ENCODE measurements at regions not wholly inside any gene's neighbourhood (a gene's known extent, or its start where the extent isn't known, plus 50 kb on each side); places are given as distances from the start of the nearest gene placed in this dataset.
"Not testable (repeated sequence)": the region's sequence is repeated elsewhere in the genome, so short reads cannot be mapped to it uniquely, and the experiment has no call there.

- no peak for DNase-seq
Observed at GRCh38 chr6:140343128-140343527, 968.7 kb upstream of the CITED2 start.

DNA sequence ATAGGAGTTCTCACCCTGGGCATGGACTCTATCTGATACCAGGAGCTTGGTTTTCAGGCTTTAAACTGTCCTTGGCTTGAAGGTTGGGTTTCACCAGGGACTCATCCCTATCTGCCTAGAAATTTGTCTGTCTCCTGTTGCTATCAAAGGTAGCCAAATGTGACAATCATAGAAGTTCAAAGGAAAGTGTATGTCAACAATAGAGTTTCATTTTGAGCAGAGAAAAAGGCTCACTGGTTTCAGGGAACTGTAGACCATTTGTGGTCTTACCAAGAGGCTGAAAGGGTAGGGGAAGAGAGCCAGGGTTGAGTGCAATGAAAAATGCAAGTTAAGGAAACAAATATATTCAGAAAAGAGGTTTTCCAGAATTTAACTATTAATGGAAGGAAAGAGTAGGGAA, 966.8 kb upstream of the CITED2 start:
- DNase-seq = no peak

- DNase-seq = no peak
Observed at GRCh38 chr6:140340795-140341194, 966.3 kb upstream of the CITED2 start.

GRCh38 chr6:140339084-140339483, 964.6 kb upstream of the CITED2 start:
- not testable (repeated sequence) for DNase-seq

DNA sequence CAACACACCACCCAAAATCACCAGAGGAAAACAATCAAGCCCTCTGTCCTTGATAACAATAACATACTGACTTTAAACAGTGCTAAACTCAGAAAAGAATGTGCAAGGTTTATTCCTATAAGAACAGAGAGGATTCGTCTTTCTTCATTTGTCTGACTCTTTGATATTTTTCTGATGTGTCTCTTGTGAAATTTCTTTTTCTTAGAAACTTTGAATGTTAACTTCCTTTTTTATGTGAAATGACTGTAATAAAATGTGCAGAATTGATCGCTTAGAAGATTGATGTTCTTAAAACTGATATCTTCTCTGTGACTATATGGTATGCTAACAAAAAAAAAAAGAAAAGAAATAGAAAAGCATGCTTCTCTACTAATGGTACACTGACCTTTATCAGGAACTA, 947.4 kb upstream of the CITED2 start:
- no peak for DNase-seq

DNA sequence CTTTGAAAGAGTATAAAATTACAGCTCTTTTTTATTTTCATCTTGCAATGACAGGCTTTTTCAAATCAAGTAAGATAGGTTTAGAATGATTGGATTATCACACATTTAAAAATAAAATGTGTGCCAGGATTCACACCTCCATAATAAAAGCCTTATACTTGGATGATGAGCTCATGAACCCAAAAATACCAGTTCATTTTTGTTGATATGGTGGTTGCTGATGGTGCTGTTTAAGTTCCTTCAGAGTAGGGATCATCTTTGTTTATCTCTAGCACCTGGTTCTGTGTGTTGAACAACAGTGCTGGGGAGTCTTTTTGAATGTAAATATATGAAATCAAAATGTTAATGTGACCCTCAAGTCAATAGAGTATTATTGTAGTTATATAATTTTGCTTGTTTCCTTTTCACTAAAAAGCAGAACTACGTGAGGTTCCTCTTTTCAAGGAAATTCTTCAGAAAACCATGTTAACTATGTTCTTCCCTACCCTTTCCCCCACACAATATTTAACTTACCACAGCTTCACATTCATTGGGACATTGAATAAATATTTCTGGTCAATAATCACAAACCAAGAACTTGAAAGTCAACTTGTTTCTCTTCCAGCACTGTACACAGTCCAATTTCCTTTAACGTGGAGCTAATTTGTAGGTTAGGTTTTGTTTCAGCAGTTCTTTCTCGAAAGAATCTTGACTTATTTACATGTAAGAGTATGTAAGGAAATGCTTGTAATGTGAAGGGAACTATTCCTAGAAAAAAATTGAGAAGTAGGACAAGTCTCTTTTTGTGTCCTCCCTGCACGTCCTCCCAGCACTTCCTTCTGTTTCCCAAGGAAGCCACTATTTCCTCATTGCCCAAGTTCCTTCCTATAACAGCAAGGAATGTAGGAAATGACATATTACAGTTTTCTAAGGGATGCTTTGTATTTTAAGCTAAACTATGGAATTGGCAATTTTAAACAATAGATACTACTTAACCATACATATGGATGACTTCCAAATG, 945.9 kb upstream of the CITED2 start:
- DNase-seq = no peak

DNA sequence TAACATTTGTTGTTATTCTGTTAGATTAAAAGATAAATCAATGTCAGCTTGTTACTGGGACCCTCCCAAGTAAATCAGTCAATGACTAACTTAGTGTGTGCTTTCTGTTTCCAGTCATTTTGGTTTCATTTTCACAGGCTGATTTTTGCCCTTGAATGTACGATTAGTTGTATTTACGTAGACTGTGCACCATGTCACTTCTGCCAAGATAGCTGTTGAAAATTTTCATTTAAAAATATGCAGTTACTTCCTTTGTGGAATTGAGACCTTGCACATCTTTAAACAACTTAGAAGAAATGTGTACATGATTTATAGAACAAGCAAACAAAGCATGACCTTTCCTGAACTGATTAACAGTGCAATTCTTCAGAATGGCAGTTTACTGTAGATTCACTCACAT, 944.8 kb upstream of the CITED2 start:
- DNase-seq = no peak

GRCh38 chr6:140318408-140318807, 944.0 kb upstream of the CITED2 start:
- DNase-seq = no peak

GRCh38 chr6:140317950-140318349, 943.5 kb upstream of the CITED2 start:
- no peak for DNase-seq

GRCh38 chr6:140316966-140317365, 942.5 kb upstream of the CITED2 start:
- no peak for DNase-seq

DNA sequence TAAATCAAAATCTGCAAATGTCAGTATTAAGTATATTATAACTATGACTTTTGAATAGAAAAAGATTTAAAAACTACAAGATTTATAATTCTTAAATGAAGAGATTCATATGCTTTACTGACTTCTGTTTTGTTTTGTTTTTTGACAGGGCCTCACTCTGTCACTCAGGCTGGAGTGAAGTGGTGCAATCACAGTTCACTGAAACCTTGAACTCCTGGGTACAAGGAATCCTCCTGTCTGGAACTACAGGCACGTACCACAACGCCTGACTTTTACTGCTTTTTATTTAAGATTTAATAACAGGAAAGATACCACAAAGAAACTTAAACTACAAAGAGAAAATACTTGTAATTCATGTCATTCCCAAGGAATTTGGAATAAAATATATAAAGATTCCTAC, 940.2 kb upstream of the CITED2 start:
- DNase-seq = no peak

DNA sequence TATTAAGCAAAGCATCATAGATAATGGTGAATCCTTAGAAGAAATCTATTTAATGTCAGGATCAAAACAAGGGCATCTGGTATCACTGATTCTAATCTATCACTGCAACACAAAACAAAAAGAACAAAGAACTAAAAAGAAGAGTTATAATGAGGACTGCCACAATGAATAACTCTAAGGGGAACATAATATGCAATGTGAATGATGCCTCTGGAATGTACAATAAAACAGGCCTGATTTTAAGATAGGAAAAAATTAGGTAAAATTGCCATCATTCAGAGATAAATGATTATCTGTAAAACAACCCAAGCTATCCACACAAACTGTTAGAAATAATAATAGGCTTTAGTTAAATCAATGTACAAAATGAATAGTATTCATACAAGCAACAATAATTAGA, 936.7 kb upstream of the CITED2 start:
- no peak for DNase-seq

GRCh38 chr6:140303218-140303949, 928.9 kb upstream of the CITED2 start:
- DNase-seq = no peak

GRCh38 chr6:140300331-140300730, 925.9 kb upstream of the CITED2 start:
- DNase-seq = no peak

GRCh38 chr6:140289186-140289585, 914.7 kb upstream of the CITED2 start:
- DNase-seq = no peak

GRCh38 chr6:140285998-140286690, 911.7 kb upstream of the CITED2 start:
- DNase-seq = no peak

GRCh38 chr6:140285471-140285870, 911.0 kb upstream of the CITED2 start:
- no peak for DNase-seq

DNA sequence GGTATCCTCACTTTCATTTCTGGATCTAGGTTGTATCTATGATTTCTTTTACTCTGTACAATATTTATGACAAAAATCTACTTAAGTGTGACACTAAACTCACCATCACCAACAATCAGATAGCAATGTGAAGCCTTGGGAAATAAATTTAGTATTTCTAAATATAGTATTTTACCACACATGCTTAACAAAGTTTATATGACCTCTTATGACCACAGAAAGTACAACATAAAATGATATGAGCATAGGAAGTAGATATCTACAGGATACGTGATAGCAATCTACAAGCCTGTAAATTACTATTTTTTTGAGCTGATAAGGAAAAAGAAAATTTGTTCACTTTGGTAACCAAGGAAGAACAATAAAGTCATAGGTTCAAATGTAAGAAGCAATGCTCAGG, 910.4 kb upstream of the CITED2 start:
- no peak for DNase-seq

DNA sequence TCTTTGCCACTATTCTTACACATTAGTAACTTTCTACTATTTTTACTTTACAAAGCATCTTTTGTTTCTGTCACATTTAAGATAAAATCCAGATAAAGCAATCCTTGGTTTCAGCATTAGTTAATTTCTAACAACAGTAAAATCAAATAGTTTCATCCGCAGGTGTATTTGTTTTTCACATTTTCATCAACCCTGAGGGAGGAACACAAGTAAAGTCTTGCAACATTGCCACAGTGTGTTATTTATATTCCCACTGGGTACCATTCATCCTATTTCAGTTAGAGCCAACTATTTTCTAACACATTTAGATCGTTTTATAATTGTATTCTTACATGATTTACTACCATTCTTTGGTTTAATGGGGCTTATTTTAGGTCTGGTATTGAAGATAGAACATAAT, 908.7 kb upstream of the CITED2 start:
- no peak for DNase-seq

DNA sequence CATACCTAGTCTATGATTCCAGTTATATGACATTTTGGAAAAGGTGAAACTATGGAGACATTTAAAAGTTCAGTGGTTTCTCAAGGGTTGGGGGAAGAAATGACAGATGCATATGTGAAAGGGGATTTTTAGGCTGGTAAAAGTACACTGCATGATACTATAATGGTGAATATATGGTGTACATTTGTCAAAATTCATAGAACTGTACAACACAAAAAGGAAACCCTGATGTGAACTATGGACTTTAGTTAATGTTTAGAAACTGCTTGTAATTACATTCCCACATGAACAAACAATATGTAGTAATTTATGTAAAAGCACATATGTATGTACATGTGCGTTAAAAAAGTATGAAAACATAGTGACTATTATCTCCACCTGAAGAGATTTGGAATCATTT, 907.3 kb upstream of the CITED2 start:
- DNase-seq = no peak

- DNase-seq = no peak
Observed at GRCh38 chr6:140281236-140281635, 906.8 kb upstream of the CITED2 start.

DNA sequence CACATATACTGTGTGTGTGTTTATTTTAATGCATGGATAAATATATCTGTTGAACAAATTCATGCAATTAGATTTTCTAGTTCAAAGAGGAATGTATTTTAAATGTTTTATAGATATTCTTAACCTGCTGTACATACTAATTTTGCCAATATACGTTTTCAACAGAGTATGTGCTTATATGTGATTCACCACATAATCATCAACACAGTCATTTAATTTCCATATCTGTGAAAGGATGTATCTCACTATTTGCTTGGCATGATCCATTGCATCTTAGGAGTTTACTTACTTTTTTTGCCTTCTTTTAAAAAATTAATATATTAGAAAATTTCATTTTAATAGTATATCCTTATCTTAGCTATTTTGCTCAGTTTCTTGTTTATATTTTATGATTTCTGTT, 902.3 kb upstream of the CITED2 start:
- DNase-seq = no peak

GRCh38 chr6:140276133-140276532, 901.7 kb upstream of the CITED2 start:
- DNase-seq = no peak

GRCh38 chr6:140275725-140276124, 901.3 kb upstream of the CITED2 start:
- DNase-seq = no peak

All from NCI-H345 (cell line).